HUES64 (cell line): ENCODE measurements at regions not wholly inside any gene's neighbourhood (a gene's known extent, or its start where the extent isn't known, plus 50 kb on each side); places are given as distances from the start of the nearest gene placed in this dataset.

Experiments
- H3K27ac ChIP-seq: 2 replicates; pipeline ENCODE4 v1.7.0; 2013; ENCODE audit warnings: low read depth, low read length, inconsistent platforms
- H3K27me3 ChIP-seq: 2 replicates; pipeline ENCODE4 v1.6.1; 2013; ENCODE audit warnings: mild to moderate bottlenecking, low read length; ENCODE audit not compliant: insufficient read depth
- H3K36me3 ChIP-seq: 2 replicates; pipeline ENCODE4 v1.6.1; 2013; ENCODE audit warnings: mild to moderate bottlenecking, low read length; ENCODE audit not compliant: insufficient read depth
- H3K4me1 ChIP-seq: 2 replicates; pipeline ENCODE4 v1.6.1; 2013; ENCODE audit warnings: mild to moderate bottlenecking, low read length, moderate library complexity; ENCODE audit not compliant: insufficient read depth
- H3K4me3 ChIP-seq: 2 replicates; pipeline ENCODE4 v1.5.1; 2013; ENCODE audit warnings: mild to moderate bottlenecking, low read length, moderate library complexity
- H3K9ac ChIP-seq: 2 replicates; pipeline ENCODE4 v1.6.1; 2013; ENCODE audit warnings: mild to moderate bottlenecking, low read depth, low read length
- H3K9me3 ChIP-seq: 2 replicates; pipeline ENCODE4 v1.6.1; 2013; ENCODE audit warnings: low read depth, low read length; ENCODE audit not compliant: insufficient read depth
- WGBS: fragments of 150-250, 120-280 bp; methylation state at CpG from one replicate; pipeline ENCODE4 v1.1.7; 2013; ENCODE audit warnings: missing lambda C conversion rate; 5-methylcytosine and 5-hydroxymethylcytosine counted together

GRCh38 chr2:37456479-37456878 is 112.0 kb downstream of the QPCT start:
- 97% methylated on average over 1 of the region's 1 CpG for WGBS
- Histone ChIP-seq H3K27ac (no peak overlapping the region), H3K4me3 (no peak overlapping the region)

GRCh38 chr2:37457401-37457901 is 113.0 kb downstream of the QPCT start:
- H3K36me3 ChIP-seq = no peaks in the 10 kb centered on the region
- no peaks in the 10 kb centered on the region for H3K27me3 ChIP-seq
- WGBS = 92% methylated on average over 9 of the region's 9 CpGs
- no peak overlapping the region for H3K9ac ChIP-seq
- H3K4me3 ChIP-seq = no peak overlapping the region
- no peak overlapping the region for H3K27ac ChIP-seq
- H3K9me3 ChIP-seq = no peaks in the 10 kb centered on the region
- no peaks in the 10 kb centered on the region for H3K4me1 ChIP-seq

More at GRCh38 chr2:37456479-37456878, 112.0 kb downstream of the QPCT start:
- H3K9ac ChIP-seq = no peak overlapping the region
- no peaks in the 10 kb centered on the region for H3K4me1 ChIP-seq
- H3K36me3 ChIP-seq = no peaks in the 10 kb centered on the region
- no peaks in the 10 kb centered on the region for H3K27me3 ChIP-seq
- no peaks in the 10 kb centered on the region for H3K9me3 ChIP-seq

GRCh38 chr2:37458133-37458532 is 113.7 kb downstream of the QPCT start:
- H3K4me3 ChIP-seq = no peak overlapping the region
- H3K9me3 ChIP-seq = no peaks in the 10 kb centered on the region
- no peaks in the 10 kb centered on the region for H3K27me3 ChIP-seq
- no peaks in the 10 kb centered on the region for H3K4me1 ChIP-seq
- 100% methylated on average over 2 of the region's 2 CpGs for WGBS
- H3K9ac ChIP-seq = no peak overlapping the region
- H3K36me3 ChIP-seq = no peaks in the 10 kb centered on the region
- no peak overlapping the region for H3K27ac ChIP-seq

GRCh38 chr2:37459095-37459981 is 114.9 kb downstream of the QPCT start:
- Histone ChIP-seq H3K9ac (no peak overlapping the region), H3K4me3 (no peak overlapping the region), H3K36me3 (no peaks in the 10 kb centered on the region), H3K27me3 (no peaks in the 10 kb centered on the region), H3K9me3 (no peaks in the 10 kb centered on the region), H3K27ac (no peak overlapping the region), H3K4me1 (peaks cover 4% of the 10 kb centered on the region; the same call in 1 of the 2 replicates)
- 93% methylated on average over 3 of the region's 3 CpGs for WGBS

GRCh38 chr2:37460896-37461229 is 116.4 kb downstream of the QPCT start:
- Histone ChIP-seq H3K27me3 (no peaks in the 10 kb centered on the region), H3K36me3 (no peaks in the 10 kb centered on the region), H3K27ac (no peak overlapping the region), H3K4me3 (no peak overlapping the region), H3K9me3 (no peaks in the 10 kb centered on the region), H3K9ac (no peak overlapping the region), H3K4me1 (peaks cover 5% of the 10 kb centered on the region; the same call in 1 of the 2 replicates)
- WGBS = no CpG with 5 or more reads among the region's 2 CpGs

- Histone ChIP-seq H3K36me3 (no peaks in the 10 kb centered on the region), H3K9ac (no peak overlapping the region), H3K4me3 (no peak overlapping the region), H3K9me3 (no peaks in the 10 kb centered on the region), H3K27ac (no peak overlapping the region), H3K27me3 (no peaks in the 10 kb centered on the region), H3K4me1 (peaks cover 5% of the 10 kb centered on the region; the same call in 1 of the 2 replicates)
- 59% methylated on average over 2 of the region's 2 CpGs for WGBS
These were observed 119.6 kb downstream of the QPCT start for GRCh38 chr2:37464067-37464466.

GRCh38 chr2:37466533-37467222 is 122.2 kb downstream of the QPCT start:
- no peak overlapping the region for H3K4me3 ChIP-seq
- no peaks in the 10 kb centered on the region for H3K27me3 ChIP-seq
- no peak overlapping the region for H3K27ac ChIP-seq
- H3K9ac ChIP-seq = no peak overlapping the region
- WGBS = 94% methylated on average over 1 of the region's 1 CpG
- H3K4me1 ChIP-seq = peaks cover 5% of the 10 kb centered on the region; the same call in 1 of the 2 replicates
- no peaks in the 10 kb centered on the region for H3K9me3 ChIP-seq
- H3K36me3 ChIP-seq = no peaks in the 10 kb centered on the region

- Histone ChIP-seq H3K27me3 (no peaks in the 10 kb centered on the region), H3K36me3 (no peaks in the 10 kb centered on the region), H3K4me3 (no peak overlapping the region), H3K4me1 (peaks cover 5% of the 10 kb centered on the region; the same call in 1 of the 2 replicates), H3K27ac (no peak overlapping the region), H3K9me3 (no peaks in the 10 kb centered on the region), H3K9ac (no peak overlapping the region)
- whole genome bisulfite sequencing = 98% methylated on average over 4 of the region's 4 CpGs
These were observed 123.7 kb downstream of the QPCT start for GRCh38 chr2:37468170-37468569.

- WGBS = 78% methylated on average over 1 of the region's 1 CpG
- H3K27ac ChIP-seq = no peak overlapping the region
- no peak overlapping the region for H3K4me3 ChIP-seq
- H3K9ac ChIP-seq = no peak overlapping the region
- peaks cover 3% of the 10 kb centered on the region; the same call in 1 of the 2 replicates for H3K4me1 ChIP-seq
- no peaks in the 10 kb centered on the region for H3K9me3 ChIP-seq
- no peaks in the 10 kb centered on the region for H3K36me3 ChIP-seq
- H3K27me3 ChIP-seq = no peaks in the 10 kb centered on the region
These were observed 124.7 kb downstream of the QPCT start for GRCh38 chr2:37469126-37469525.

- no peaks in the 10 kb centered on the region for H3K9me3 ChIP-seq
- H3K9ac ChIP-seq = no peak overlapping the region
- no peak overlapping the region for H3K4me3 ChIP-seq
- H3K4me1 ChIP-seq = no peaks in the 10 kb centered on the region
- no peaks in the 10 kb centered on the region for H3K27me3 ChIP-seq
- no peaks in the 10 kb centered on the region for H3K36me3 ChIP-seq
- H3K27ac ChIP-seq = no peak overlapping the region
- WGBS = 100% methylated on average over 1 of the region's 1 CpG
These were observed 126.7 kb downstream of the QPCT start for GRCh38 chr2:37471104-37471503.

GRCh38 chr2:37471994-37472393 is 127.6 kb downstream of the QPCT start:
- no peak overlapping the region for H3K4me3 ChIP-seq
- H3K27ac ChIP-seq = no peak overlapping the region
- H3K27me3 ChIP-seq = no peaks in the 10 kb centered on the region
- no peaks in the 10 kb centered on the region for H3K9me3 ChIP-seq
- H3K4me1 ChIP-seq = no peaks in the 10 kb centered on the region
- WGBS = 92% methylated on average over 1 of the region's 1 CpG
- H3K36me3 ChIP-seq = no peaks in the 10 kb centered on the region
- no peak overlapping the region for H3K9ac ChIP-seq
